ENCODE measurements at regions not wholly inside any gene's neighbourhood (a gene's known extent, or its start where the extent isn't known, plus 50 kb on each side); places are given as distances from the start of the nearest gene placed in this dataset.
A peak's percentile ranks its signal among the peaks of the same experiment; 100 is the strongest.

DNA sequence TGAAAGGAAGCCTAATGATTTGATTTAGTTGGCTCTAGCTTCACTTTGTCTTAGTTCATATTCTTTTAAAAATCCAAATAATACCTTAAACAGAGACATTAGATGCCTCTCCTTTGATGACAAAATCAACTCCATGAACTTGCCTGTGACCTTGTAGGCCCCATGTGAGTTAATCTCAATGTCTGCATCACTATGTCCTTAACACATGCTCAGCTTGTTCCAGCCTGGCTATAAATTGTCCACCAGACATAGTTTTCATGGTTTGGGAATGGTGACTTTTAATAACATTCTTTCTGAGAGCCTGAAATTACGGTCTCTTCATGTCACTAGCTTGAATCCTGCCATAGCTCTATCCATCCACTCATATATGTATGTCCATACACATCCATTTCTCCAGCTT lies 656.3 kb upstream of the IGFBP3 start:
- DNase-seq: no peak
- intact Hi-C loops (cut with micrococcal nuclease; ENCODE audit: unreplicated experiment): no loop called here
- peaks cover 26% of the 10 kb centered on the region for H3K4me1 Mint-ChIP-seq (ENCODE audit: low read depth, unreplicated experiment)
- no peak overlapping the region for H3K27ac Mint-ChIP-seq (ENCODE audit: unreplicated experiment)
- peaks cover 7% of the 10 kb centered on the region for H3K9me3 Mint-ChIP-seq (ENCODE audit: low read depth, unreplicated experiment)
- no peak overlapping the region for H3K4me3 Mint-ChIP-seq (ENCODE audit: low read depth, unreplicated experiment)
- H3K27me3 Mint-ChIP-seq (ENCODE audit: unreplicated experiment): no peaks in the 10 kb centered on the region
- TF ChIP-seq, protein P1, sequence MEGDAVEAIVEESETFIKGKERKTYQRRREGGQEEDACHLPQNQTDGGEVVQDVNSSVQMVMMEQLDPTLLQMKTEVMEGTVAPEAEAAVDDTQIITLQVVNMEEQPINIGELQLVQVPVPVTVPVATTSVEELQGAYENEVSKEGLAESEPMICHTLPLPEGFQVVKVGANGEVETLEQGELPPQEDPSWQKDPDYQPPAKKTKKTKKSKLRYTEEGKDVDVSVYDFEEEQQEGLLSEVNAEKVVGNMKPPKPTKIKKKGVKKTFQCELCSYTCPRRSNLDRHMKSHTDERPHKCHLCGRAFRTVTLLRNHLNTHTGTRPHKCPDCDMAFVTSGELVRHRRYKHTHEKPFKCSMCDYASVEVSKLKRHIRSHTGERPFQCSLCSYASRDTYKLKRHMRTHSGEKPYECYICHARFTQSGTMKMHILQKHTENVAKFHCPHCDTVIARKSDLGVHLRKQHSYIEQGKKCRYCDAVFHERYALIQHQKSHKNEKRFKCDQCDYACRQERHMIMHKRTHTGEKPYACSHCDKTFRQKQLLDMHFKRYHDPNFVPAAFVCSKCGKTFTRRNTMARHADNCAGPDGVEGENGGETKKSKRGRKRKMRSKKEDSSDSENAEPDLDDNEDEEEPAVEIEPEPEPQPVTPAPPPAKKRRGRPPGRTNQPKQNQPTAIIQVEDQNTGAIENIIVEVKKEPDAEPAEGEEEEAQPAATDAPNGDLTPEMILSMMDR (IDR thresholded peaks at IDR 0.05; ENCODE audit: unreplicated experiment): no peak
- CTCF ChIA-PET: interaction anchor here (1.0 kb wide), 1 partner anchor 495 kb away, joined by 3 read pairs; no protein-coding TSS in a partner anchor
- no peaks in the 10 kb centered on the region for H3K36me3 Mint-ChIP-seq (ENCODE audit: insufficient read depth, unreplicated experiment)
- no TSS peak for BruUV-seq (replicated peaks)

DNA sequence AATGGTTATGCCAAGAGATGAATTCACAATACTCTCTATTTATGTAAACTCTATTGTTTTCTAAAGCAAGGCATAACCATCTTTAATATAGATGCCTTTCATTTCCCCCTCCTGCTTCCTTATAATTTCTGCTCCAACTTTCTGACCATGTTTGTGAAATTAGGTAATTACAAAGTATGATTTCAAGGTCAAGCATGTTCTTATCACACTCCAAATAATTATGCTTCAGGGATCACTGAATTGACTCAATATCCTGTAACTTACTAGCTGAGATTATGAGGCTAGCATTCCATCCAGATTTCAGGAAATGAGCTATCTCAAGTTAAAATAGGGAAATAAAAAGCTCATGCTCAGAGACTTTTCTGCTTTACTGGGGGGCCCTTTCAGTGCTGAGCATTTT lies 655.9 kb upstream of the IGFBP3 start:
- TF ChIP-seq, protein P1 (IDR thresholded peaks at IDR 0.05; ENCODE audit: unreplicated experiment): no peak
- H3K27me3 Mint-ChIP-seq (ENCODE audit: unreplicated experiment): no peaks in the 10 kb centered on the region
- H3K4me1 Mint-ChIP-seq (ENCODE audit: low read depth, unreplicated experiment): peaks cover 30% of the 10 kb centered on the region
- peaks cover 10% of the 10 kb centered on the region for H3K9me3 Mint-ChIP-seq (ENCODE audit: low read depth, unreplicated experiment)
- H3K27ac Mint-ChIP-seq (ENCODE audit: unreplicated experiment): peak overlapping the region; percentile 14
- H3K4me3 Mint-ChIP-seq (ENCODE audit: low read depth, unreplicated experiment): no peak overlapping the region
- no peak for DNase-seq
- BruUV-seq (replicated peaks): no TSS peak
- intact Hi-C loops (cut with micrococcal nuclease; ENCODE audit: unreplicated experiment): no loop called here
- CTCF ChIA-PET: interaction anchor here (0.7 to 1.0 kb wide), 2 partner anchors 26 to 495 kb away, joined by 3 to 4 read pairs; no protein-coding TSS in a partner anchor
- H3K36me3 Mint-ChIP-seq (ENCODE audit: insufficient read depth, unreplicated experiment): no peaks in the 10 kb centered on the region

DNA sequence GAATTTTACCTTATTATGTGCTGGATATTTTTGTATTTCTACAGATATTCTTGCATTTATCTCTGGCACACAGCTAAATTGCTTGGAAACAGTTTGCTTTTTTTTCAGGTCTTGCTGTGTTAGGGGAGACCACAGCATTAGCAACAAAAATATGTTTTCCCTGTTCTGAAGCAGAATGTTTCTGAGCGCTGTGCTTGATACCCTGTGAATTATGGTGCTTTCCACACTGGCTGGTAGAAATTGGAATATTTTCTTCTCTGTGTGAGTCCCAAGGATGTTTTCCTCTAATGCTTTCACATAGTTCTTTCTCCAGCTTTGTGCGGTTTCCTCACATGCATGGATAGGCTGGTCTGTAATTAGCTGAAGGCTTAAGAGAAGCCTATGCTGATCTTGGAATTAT lies 651.6 kb upstream of the IGFBP3 start:
- Mint-ChIP-seq H3K9me3 (ENCODE audit: low read depth, unreplicated experiment) (peaks cover 8% of the 10 kb centered on the region), H3K27ac (ENCODE audit: unreplicated experiment) (peak overlapping the region; percentile 10)
- TF ChIP-seq, protein P1 (IDR thresholded peaks at IDR 0.05; ENCODE audit: unreplicated experiment): no peak

DNA sequence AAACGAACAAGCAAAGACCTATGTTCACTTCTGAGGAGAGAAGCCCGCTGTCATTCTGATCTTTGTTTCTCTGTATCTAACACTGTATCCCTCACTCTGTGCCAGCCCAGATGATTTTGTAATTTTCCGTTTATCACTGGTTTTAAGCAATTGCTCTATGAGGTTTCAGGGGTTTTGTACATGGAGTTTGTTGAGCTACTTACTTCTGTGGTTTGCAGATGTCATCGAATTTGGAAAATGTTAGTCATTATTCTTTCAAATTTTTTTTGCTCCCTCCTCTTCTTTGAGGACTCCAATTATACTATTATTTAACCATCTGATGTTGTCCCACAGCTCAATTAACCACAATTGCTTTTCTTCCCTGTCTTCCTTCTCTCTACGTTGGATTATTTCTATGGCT lies 650.9 kb upstream of the IGFBP3 start:
- Mint-ChIP-seq H3K4me3 (ENCODE audit: low read depth, unreplicated experiment) (no peak overlapping the region), H3K9me3 (ENCODE audit: low read depth, unreplicated experiment) (peaks cover 8% of the 10 kb centered on the region), H3K36me3 (ENCODE audit: insufficient read depth, unreplicated experiment) (peaks cover 21% of the 10 kb centered on the region), H3K4me1 (ENCODE audit: low read depth, unreplicated experiment) (peaks cover 72% of the 10 kb centered on the region), H3K27ac (ENCODE audit: unreplicated experiment) (peak overlapping the region; percentile 10), H3K27me3 (ENCODE audit: unreplicated experiment) (no peaks in the 10 kb centered on the region)
- no peak for DNase-seq
- intact Hi-C loops (cut with micrococcal nuclease; ENCODE audit: unreplicated experiment): no loop called here
- no TSS peak for BruUV-seq (replicated peaks)
- TF ChIP-seq, protein P1 (IDR thresholded peaks at IDR 0.05; ENCODE audit: unreplicated experiment): no peak
- CTCF ChIA-PET: no interaction called here

More for the DNA sequence above, 651.6 kb upstream of the IGFBP3 start:
- Mint-ChIP-seq H3K4me1 (ENCODE audit: low read depth, unreplicated experiment) (peaks cover 69% of the 10 kb centered on the region), H3K27me3 (ENCODE audit: unreplicated experiment) (no peaks in the 10 kb centered on the region), H3K36me3 (ENCODE audit: insufficient read depth, unreplicated experiment) (peaks cover 17% of the 10 kb centered on the region), H3K4me3 (ENCODE audit: low read depth, unreplicated experiment) (no peak overlapping the region)
- BruUV-seq (replicated peaks): no TSS peak
- no peak for DNase-seq
- CTCF ChIA-PET: no interaction called here
- intact Hi-C loops (cut with micrococcal nuclease; ENCODE audit: unreplicated experiment): no loop called here

All from Calu3 (cell line).